ENCODE measurements at regions not wholly inside any gene's neighbourhood (a gene's known extent, or its start where the extent isn't known, plus 50 kb on each side); places are given as distances from the start of the nearest gene placed in this dataset.

- Mint-ChIP-seq H3K4me3 (no peak overlapping the region), H3K36me3 (ENCODE audit: low read depth) (no peaks in the 10 kb centered on the region), H3K9me3 (no peaks in the 10 kb centered on the region), H3K27ac (no peak overlapping the region), H3K4me1 (ENCODE audit: low read depth) (no peaks in the 10 kb centered on the region), H3K27me3 (no peaks in the 10 kb centered on the region)
- intact Hi-C loops (cut with micrococcal nuclease), result no loop called here
Observed at GRCh38 chr3:25339225-25339624, 88.8 kb upstream of the RARB start.

- Mint-ChIP-seq H3K36me3 (ENCODE audit: low read depth) (no peaks in the 10 kb centered on the region), H3K27me3 (no peaks in the 10 kb centered on the region), H3K9me3 (no peaks in the 10 kb centered on the region), H3K4me3 (no peak overlapping the region), H3K4me1 (ENCODE audit: low read depth) (no peaks in the 10 kb centered on the region), H3K27ac (no peak overlapping the region)
- intact Hi-C loops (cut with micrococcal nuclease), result no loop called here
Observed at GRCh38 chr3:25344670-25345069, 83.4 kb upstream of the RARB start.

- no peaks in the 10 kb centered on the region for H3K4me1 Mint-ChIP-seq (ENCODE audit: low read depth)
- no peak overlapping the region for H3K4me3 Mint-ChIP-seq
- no peak overlapping the region for H3K27ac Mint-ChIP-seq
- H3K27me3 Mint-ChIP-seq, result no peaks in the 10 kb centered on the region
- H3K9me3 Mint-ChIP-seq, result peaks cover 6% of the 10 kb centered on the region
- no peaks in the 10 kb centered on the region for H3K36me3 Mint-ChIP-seq (ENCODE audit: low read depth)
- intact Hi-C loops (cut with micrococcal nuclease), result no loop called here
Observed at GRCh38 chr3:25349095-25349494, 79.0 kb upstream of the RARB start.

GRCh38 chr3:25349828-25350724, 78.0 kb upstream of the RARB start:
- Mint-ChIP-seq H3K9me3 (peaks cover 6% of the 10 kb centered on the region), H3K36me3 (ENCODE audit: low read depth) (no peaks in the 10 kb centered on the region), H3K4me3 (no peak overlapping the region), H3K27ac (no peak overlapping the region), H3K27me3 (no peaks in the 10 kb centered on the region), H3K4me1 (ENCODE audit: low read depth) (no peaks in the 10 kb centered on the region)
- intact Hi-C loops (cut with micrococcal nuclease), result loop anchor here (5.0 kb wide), 1 partner anchor 767 kb away; no protein-coding TSS in a partner anchor

GRCh38 chr3:25350725-25351114, 77.3 kb upstream of the RARB start:
- H3K27ac Mint-ChIP-seq, result no peak overlapping the region
- H3K36me3 Mint-ChIP-seq (ENCODE audit: low read depth), result no peaks in the 10 kb centered on the region
- intact Hi-C loops (cut with micrococcal nuclease), result loop anchor here (5.0 kb wide), 1 partner anchor 767 kb away; no protein-coding TSS in a partner anchor
- H3K4me3 Mint-ChIP-seq, result no peak overlapping the region
- no peaks in the 10 kb centered on the region for H3K4me1 Mint-ChIP-seq (ENCODE audit: low read depth)
- peaks cover 6% of the 10 kb centered on the region for H3K9me3 Mint-ChIP-seq
- no peaks in the 10 kb centered on the region for H3K27me3 Mint-ChIP-seq

- Mint-ChIP-seq H3K36me3 (ENCODE audit: low read depth) (no peaks in the 10 kb centered on the region), H3K4me1 (ENCODE audit: low read depth) (no peaks in the 10 kb centered on the region), H3K27me3 (no peaks in the 10 kb centered on the region), H3K4me3 (no peak overlapping the region), H3K27ac (no peak overlapping the region), H3K9me3 (peaks cover 10% of the 10 kb centered on the region)
- intact Hi-C loops (cut with micrococcal nuclease), result loop anchor here (5.0 kb wide), 1 partner anchor 763 kb away; no protein-coding TSS in a partner anchor
Observed at GRCh38 chr3:25354071-25354470, 74.0 kb upstream of the RARB start.

- no peaks in the 10 kb centered on the region for H3K4me1 Mint-ChIP-seq (ENCODE audit: low read depth)
Observed at GRCh38 chr3:25355034-25355885, 72.8 kb upstream of the RARB start.

GRCh38 chr3:25355998-25356397, 72.1 kb upstream of the RARB start:
- Mint-ChIP-seq H3K36me3 (ENCODE audit: low read depth) (no peaks in the 10 kb centered on the region), H3K4me3 (no peak overlapping the region), H3K27ac (no peak overlapping the region), H3K4me1 (ENCODE audit: low read depth) (no peaks in the 10 kb centered on the region), H3K9me3 (peaks cover 25% of the 10 kb centered on the region), H3K27me3 (no peaks in the 10 kb centered on the region)
- intact Hi-C loops (cut with micrococcal nuclease), result no loop called here

More at GRCh38 chr3:25355034-25355885, 72.8 kb upstream of the RARB start:
- intact Hi-C loops (cut with micrococcal nuclease), result no loop called here
- Mint-ChIP-seq H3K4me3 (no peak overlapping the region), H3K27me3 (no peaks in the 10 kb centered on the region), H3K27ac (no peak overlapping the region), H3K9me3 (peaks cover 21% of the 10 kb centered on the region), H3K36me3 (ENCODE audit: low read depth) (no peaks in the 10 kb centered on the region)

- Mint-ChIP-seq H3K9me3 (peaks cover 52% of the 10 kb centered on the region), H3K4me1 (ENCODE audit: low read depth) (no peaks in the 10 kb centered on the region), H3K4me3 (no peak overlapping the region), H3K27me3 (no peaks in the 10 kb centered on the region), H3K36me3 (ENCODE audit: low read depth) (no peaks in the 10 kb centered on the region), H3K27ac (no peak overlapping the region)
- intact Hi-C loops (cut with micrococcal nuclease), result no loop called here
Observed at GRCh38 chr3:25362118-25362517, 65.9 kb upstream of the RARB start.

- H3K9me3 Mint-ChIP-seq, result peaks cover 37% of the 10 kb centered on the region
- H3K36me3 Mint-ChIP-seq (ENCODE audit: low read depth), result no peaks in the 10 kb centered on the region
- no peak overlapping the region for H3K4me3 Mint-ChIP-seq
- H3K27ac Mint-ChIP-seq, result no peak overlapping the region
- no peaks in the 10 kb centered on the region for H3K4me1 Mint-ChIP-seq (ENCODE audit: low read depth)
- intact Hi-C loops (cut with micrococcal nuclease), result no loop called here
- H3K27me3 Mint-ChIP-seq, result no peaks in the 10 kb centered on the region
Observed at GRCh38 chr3:25365636-25366035, 62.4 kb upstream of the RARB start.

- intact Hi-C loops (cut with micrococcal nuclease), result no loop called here
- H3K4me3 Mint-ChIP-seq, result no peak overlapping the region
- H3K36me3 Mint-ChIP-seq (ENCODE audit: low read depth), result no peaks in the 10 kb centered on the region
- no peaks in the 10 kb centered on the region for H3K27me3 Mint-ChIP-seq
- peaks cover 30% of the 10 kb centered on the region for H3K9me3 Mint-ChIP-seq
- no peak overlapping the region for H3K27ac Mint-ChIP-seq
- no peaks in the 10 kb centered on the region for H3K4me1 Mint-ChIP-seq (ENCODE audit: low read depth)
Observed at GRCh38 chr3:25367025-25367424, 61.0 kb upstream of the RARB start.

- H3K27ac Mint-ChIP-seq, result no peak overlapping the region
- no peaks in the 10 kb centered on the region for H3K4me1 Mint-ChIP-seq (ENCODE audit: low read depth)
- no peaks in the 10 kb centered on the region for H3K27me3 Mint-ChIP-seq
- peaks cover 13% of the 10 kb centered on the region for H3K9me3 Mint-ChIP-seq
- intact Hi-C loops (cut with micrococcal nuclease), result no loop called here
- no peak overlapping the region for H3K4me3 Mint-ChIP-seq
- H3K36me3 Mint-ChIP-seq (ENCODE audit: low read depth), result no peaks in the 10 kb centered on the region
Observed at GRCh38 chr3:25372167-25372566, 55.9 kb upstream of the RARB start.

- intact Hi-C loops (cut with micrococcal nuclease), result no loop called here
- no peaks in the 10 kb centered on the region for H3K36me3 Mint-ChIP-seq (ENCODE audit: low read depth)
- H3K27ac Mint-ChIP-seq, result no peak overlapping the region
- H3K9me3 Mint-ChIP-seq, result peaks cover 13% of the 10 kb centered on the region
- H3K27me3 Mint-ChIP-seq, result no peaks in the 10 kb centered on the region
- H3K4me3 Mint-ChIP-seq, result no peak overlapping the region
- no peaks in the 10 kb centered on the region for H3K4me1 Mint-ChIP-seq (ENCODE audit: low read depth)
Observed at GRCh38 chr3:25376340-25376739, 51.7 kb upstream of the RARB start.

- Mint-ChIP-seq H3K27ac (no peak overlapping the region), H3K27me3 (no peaks in the 10 kb centered on the region), H3K4me3 (no peak overlapping the region), H3K9me3 (peaks cover 6% of the 10 kb centered on the region), H3K36me3 (ENCODE audit: low read depth) (no peaks in the 10 kb centered on the region), H3K4me1 (ENCODE audit: low read depth) (no peaks in the 10 kb centered on the region)
- intact Hi-C loops (cut with micrococcal nuclease), result no loop called here
Observed at GRCh38 chr3:25377042-25377441, 51.0 kb upstream of the RARB start.

Measured in dendritic cell treated with granulocyte-macrophage colony-stimulating factor and Interleukin-4, amounts not matched to agents 40 ng/mL and 50 ng/mL, for 4 days (primary cell).